K562 (cell line): ENCODE measurements at regions not wholly inside any gene's neighbourhood (a gene's known extent, or its start where the extent isn't known, plus 50 kb on each side); places are given as distances from the start of the nearest gene placed in this dataset.

ENCODE experiments used
- ATAC-seq: fragments of 200-7000 bp; cut with Tn5 transposase; 3 replicates; pipeline ENCODE4 v1.9.1; 2020; ENCODE audit warnings: moderate library complexity
- BruUV-seq: library from RNA; stranded (reverse); fragments of 400-500 nt; replicated peaks from 2 replicates; lab custom pipeline; 2021; lab: Mats Ljungman, UMichigan
- CTCF ChIA-PET: fragments of 300-600 bp; formaldehyde crosslinking; extraction: SDS; loops from one replicate; lab custom pipeline; 2021; ENCODE audit warnings: low intra/inter-chr PET ratio; lab: Yijun Ruan, JAX
- POLR2A ChIA-PET: fragments of 300-600, 350-650 bp; sonication (Branson Sonifier 250); formaldehyde crosslinking; extraction: SDS; loops from one replicate; lab custom pipeline; 2021; ENCODE audit warnings: antibody characterized with exemption, inconsistent platforms; lab: Yijun Ruan, JAX
- DNase-seq, 4 experiments: peaks; one replicate each; pipeline versions ENCODE4 v3.0.0 to v3.0.0-alpha.2; 2011 to 2018; ENCODE audit warnings: low spot score in 3 of 4, mixed read lengths in 3 of 4; ENCODE audit errors: extremely low read depth in 1 of 4
- FAIRE-seq: peaks from 2 replicates; lab custom pipeline; 2011; peaks lifted over from hg19 to GRCh38; lab: Jason Lieb, UNC
- H2AFZ ChIP-seq: 2 replicates; pipeline ENCODE4 v1.6.0; 2011; ENCODE audit warnings: low read depth, low read length, control low read depth, inconsistent platforms
- H3K27ac ChIP-seq: fragments of 200-600 bp; 3 replicates; pipeline ENCODE4 v1.8.0; 2011; ENCODE audit warnings: low read depth, mild to moderate bottlenecking, control low read depth, inconsistent platforms, low read length, moderate library complexity, mixed read lengths; ENCODE audit errors: extremely low read depth
- H3K27me3 ChIP-seq, 2 experiments: fragments of 300-600 bp in 1 of 2; 2 replicates in 1 of 2; 3 replicates in 1 of 2; pipeline versions ENCODE4 v1.6.0 to v1.8.0; 2011; ENCODE audit warnings: inconsistent platforms in 2 of 2, low read length in 2 of 2, mild to moderate bottlenecking in 1 of 2, mixed read lengths in 1 of 2, moderate library complexity in 1 of 2; ENCODE audit not compliant: control insufficient read depth in 2 of 2, insufficient read depth in 2 of 2
- H3K36me3 ChIP-seq: fragments of 300-600 bp; 3 replicates; pipeline ENCODE4 v1.8.0; 2011; ENCODE audit warnings: mild to moderate bottlenecking, low read length, inconsistent platforms; ENCODE audit not compliant: control insufficient read depth, insufficient read depth
- H3K4me1 ChIP-seq, 2 experiments: fragments of 200-600 bp in 1 of 2; replicated peaks in 1 of 2; 2 replicates in 1 of 2; 3 replicates in 1 of 2; pipeline versions ENCODE4 v1.5.1 to v1.8.0; 2011; ENCODE audit warnings: inconsistent platforms in 2 of 2, low read length in 2 of 2, mild to moderate bottlenecking in 1 of 2, mixed read lengths in 1 of 2, moderate library complexity in 1 of 2; ENCODE audit not compliant: control insufficient read depth in 2 of 2, insufficient read depth in 2 of 2
- H3K4me2 ChIP-seq: 2 replicates; pipeline ENCODE4 v1.6.1; 2011; ENCODE audit warnings: low read length, control low read depth, inconsistent platforms, mixed read lengths; ENCODE audit not compliant: insufficient read depth
- H3K4me3 ChIP-seq: fragments of 200-600 bp; sonication (generic), shearing (Covaris generic); 2 replicates; pipeline ENCODE4 v1.5.1; 2016; ENCODE audit warnings: control low read depth, inconsistent platforms
- H3K79me2 ChIP-seq: fragments of 200-600 bp; 3 replicates; pipeline ENCODE4 v1.8.0; 2011; ENCODE audit warnings: low read length, inconsistent platforms; ENCODE audit not compliant: control insufficient read depth, insufficient read depth
- H3K9ac ChIP-seq, 2 experiments: 2 replicates each; pipeline versions ENCODE4 v1.6.0 to v1.6.1; 2011; ENCODE audit warnings: low read depth in 2 of 2, low read length in 2 of 2, control low read depth in 1 of 2, inconsistent platforms in 1 of 2, mild to moderate bottlenecking in 1 of 2, mixed read lengths in 1 of 2; ENCODE audit not compliant: insufficient read depth in 1 of 2
- H3K9me1 ChIP-seq: one replicate; pipeline ENCODE4 v1.6.0; 2011; ENCODE audit warnings: inconsistent platforms, mild to moderate bottlenecking, low read length, moderate library complexity; ENCODE audit not compliant: control insufficient read depth, insufficient read depth
- H3K9me3 ChIP-seq: replicated peaks from 2 replicates; pipeline ENCODE4 v1.5.1; 2011; ENCODE audit warnings: low read depth, low read length, inconsistent platforms; ENCODE audit not compliant: control insufficient read depth, insufficient read depth
- H4K20me1 ChIP-seq: replicated peaks from 2 replicates; pipeline ENCODE4 v1.6.1; 2011; ENCODE audit warnings: low read length, inconsistent platforms, mixed read lengths; ENCODE audit not compliant: control insufficient read depth, insufficient read depth
- C11orf30 ChIP-seq: fragments of 450-650 bp; IDR thresholded peaks from 2 replicates; pipeline ENCODE4 v1.6.1; 2016; ENCODE audit warnings: low read depth, mild to moderate bottlenecking
- CAMTA2 ChIP-seq: fragments of 250-450 bp; sonication (Bioruptor Pico); conservative IDR thresholded peaks from 2 replicates; pipeline ENCODE4 v1.5.1; 2022
- CREB3 ChIP-seq: fragments of 450-650 bp; conservative IDR thresholded peaks from 2 replicates; pipeline ENCODE4 v1.6.1; 2016; ENCODE audit warnings: missing genetic modification characterization, low read depth, mild to moderate bottlenecking, missing compliant biosample characterization, moderate library complexity
- MAZ ChIP-seq, 2 experiments: fragments of 450-650 bp in 1 of 2; sonication (generic) in 1 of 2; formaldehyde crosslinking; IDR thresholded peaks in 1 of 2; conservative IDR thresholded peaks in 1 of 2; 2 replicates each; pipeline versions ENCODE4 v1.4.0 to v1.5.0; 2020; ENCODE audit warnings: mild to moderate bottlenecking in 1 of 2, missing genetic modification reagents in 1 of 2
- MED1 ChIP-seq: sonication (generic); formaldehyde crosslinking; IDR thresholded peaks from 2 replicates; pipeline ENCODE4 v1.8.1; 2023; ENCODE audit warnings: missing genetic modification reagents, borderline replicate concordance
- MTA3 ChIP-seq: fragments of 450-650 bp; formaldehyde crosslinking; IDR thresholded peaks from 2 replicates; pipeline ENCODE4 v1.6.1; 2017; ENCODE audit warnings: mild to moderate bottlenecking, borderline replicate concordance
- SAFB2 ChIP-seq: fragments of 200-400 bp; formaldehyde crosslinking; IDR thresholded peaks from 2 replicates; pipeline ENCODE4 v1.6.1; 2018; ENCODE audit warnings: borderline replicate concordance, low read length, low read depth, moderate library complexity; ENCODE audit not compliant: severe bottlenecking
- SIN3B ChIP-seq: fragments of 450-650 bp; IDR thresholded peaks from 2 replicates; pipeline ENCODE4 v1.6.1; 2017; ENCODE audit warnings: low read depth, mild to moderate bottlenecking, moderate library complexity
- SMARCE1 ChIP-seq: fragments of 450-650 bp; IDR thresholded peaks from 2 replicates; pipeline ENCODE4 v1.7.1; 2016; ENCODE audit warnings: mild to moderate bottlenecking
- TRIM28 ChIP-seq: fragments of 450-650 bp; IDR thresholded peaks from 2 replicates; pipeline ENCODE4 v1.6.1; 2017
- ZNF121 ChIP-seq: sonication (generic); formaldehyde crosslinking; conservative IDR thresholded peaks from 2 replicates; pipeline ENCODE4 v1.8.0; 2022; ENCODE audit warnings: missing genetic modification reagents
- ZNF384 ChIP-seq: IDR thresholded peaks from 2 replicates; pipeline ENCODE4 v1.6.1; 2012; ENCODE audit warnings: low read depth, low read length, improper control_type of control experiment
- ZNF586 ChIP-seq: fragments of 450-650 bp; formaldehyde crosslinking; conservative IDR thresholded peaks from 2 replicates; pipeline ENCODE4 v1.4.0; 2020; ENCODE audit warnings: mild to moderate bottlenecking, moderate library complexity
- ZNF740 ChIP-seq, 3 experiments: fragments of 200-800 bp in 1 of 3; sonication (Bioruptor generic) in 1 of 3; sonication (generic) in 1 of 3; formaldehyde crosslinking in 1 of 3; IDR thresholded peaks; 2 replicates each; pipeline versions ENCODE4 v1.6.1 to v1.8.0; 2016 to 2022; ENCODE audit warnings: mild to moderate bottlenecking in 2 of 3, missing compliant biosample characterization in 2 of 3, missing genetic modification characterization in 2 of 3, missing genetic modification reagents in 1 of 3
- WGBS: fragments of 100-300 bp; shearing (Covaris generic); methylation state at CpG from one replicate; pipeline ENCODE4 v1.1.6; 2016; ENCODE audit warnings: low coverage, mixed read lengths; ENCODE audit not compliant: insufficient coverage; ENCODE audit errors: missing lambda C conversion rate; 5-methylcytosine and 5-hydroxymethylcytosine counted together
- in situ Hi-C: fragments of 300-500 bp; cut with MboI; formaldehyde crosslinking; loops from 4 replicates; pipeline ENCODE4 v1.15.0; 2018; ENCODE audit warnings: inconsistent platforms, mixed read lengths
- intact Hi-C: fragments of 100-400 bp; cut with micrococcal nuclease; formaldehyde crosslinking; loops from 2 replicates; pipeline ENCODE4 v1.14.2; 2022

- POLR2A ChIA-PET = no interaction called here
- H3K79me2 ChIP-seq = no peaks in the 10 kb centered on the region
Measured at GRCh38 chr2:236360496-236360895, 96.3 kb upstream of the ASB18 start.

GRCh38 chr2:236363711-236364277 is 99.6 kb upstream of the ASB18 start:
- POLR2A ChIA-PET = no interaction called here
- H3K27me3 ChIP-seq = peaks cover 6 to 23% of the 10 kb centered on the region in 2 experiments
- H3K4me2 ChIP-seq = no peak overlapping the region
- TF ChIP-seq SAFB2 = no peak
- no peak for TF ChIP-seq SMARCE1
- TF ChIP-seq ZNF121 = no peak
- TF ChIP-seq MTA3 = no peak
- no peak for TF ChIP-seq ZNF740 (CRISPR knock-in tag; IDR thresholded peaks at IDR 0.05)
- TF ChIP-seq ZNF740 (tag; IDR thresholded peaks at IDR 0.05) = no peak
- TF ChIP-seq TRIM28 = no peak
- no peak for TF ChIP-seq SIN3B
- no peak for TF ChIP-seq MED1 (CRISPR knock-in tag)

More at GRCh38 chr2:236360496-236360895, 96.3 kb upstream of the ASB18 start:
- no peaks in the 10 kb centered on the region for H3K9me1 ChIP-seq
- in situ Hi-C loops (no loop called here), intact Hi-C loops (no loop called here)
- no peak for TF ChIP-seq ZNF586 (CRISPR knock-in tag)
- no peak for TF ChIP-seq CREB3 (tag)
- no peak for TF ChIP-seq C11orf30
- no peak for TF ChIP-seq ZNF384
- no peak for TF ChIP-seq CAMTA2
- no peak for TF ChIP-seq MAZ (CRISPR knock-in tag; conservative IDR thresholded peaks at IDR 0.05 in 1 of 2, IDR thresholded peaks at IDR 0.05 in 1 of 2)
- WGBS = 0% methylated on average over 4 of the region's 4 CpGs
- no TSS peak for BruUV-seq
- H3K4me1 ChIP-seq = no peaks in the 10 kb centered on the region
- FAIRE-seq (no peak), DNase-seq (no peak), ATAC-seq (no peak)
- H2AFZ ChIP-seq = no peak overlapping the region
- H3K4me2 ChIP-seq = no peak overlapping the region
- no peak overlapping the region for H3K27ac ChIP-seq
- no peaks in the 10 kb centered on the region for H4K20me1 ChIP-seq
- CTCF ChIA-PET = no interaction called here
- peaks cover 0 to 7% of the 10 kb centered on the region in 2 experiments; a peak in 2 of 5 replicates for H3K27me3 ChIP-seq
- H3K9me3 ChIP-seq = no peaks in the 10 kb centered on the region
- no peak overlapping the region for H3K4me3 ChIP-seq
- H3K36me3 ChIP-seq = no peaks in the 10 kb centered on the region
- H3K9ac ChIP-seq = no peak overlapping the region

More at GRCh38 chr2:236363711-236364277, 99.6 kb upstream of the ASB18 start:
- Histone ChIP-seq H4K20me1 (no peaks in the 10 kb centered on the region), H2AFZ (no peak overlapping the region), H3K9ac (no peak overlapping the region), H3K79me2 (no peaks in the 10 kb centered on the region), H3K36me3 (no peaks in the 10 kb centered on the region), H3K4me3 (no peak overlapping the region), H3K9me3 (no peaks in the 10 kb centered on the region), H3K4me1 (no peaks in the 10 kb centered on the region), H3K27ac (no peak overlapping the region), H3K9me1 (no peaks in the 10 kb centered on the region)
- ATAC-seq (no peak), FAIRE-seq (no peak), DNase-seq (no peak)
- BruUV-seq = no TSS peak
- 0% methylated on average over 10 of the region's 10 CpGs for WGBS
- in situ Hi-C loops (no loop called here), intact Hi-C loops (no loop called here)
- CTCF ChIA-PET = no interaction called here
